GM23338 (cell line): ENCODE measurements at regions not wholly inside any gene's neighbourhood (a gene's known extent, or its start where the extent isn't known, plus 50 kb on each side); places are given as distances from the start of the nearest gene placed in this dataset.

Source experiments
- ATAC-seq: fragments of 200-7000 bp; cut with Tn5 transposase; 3 replicates; pipeline ENCODE4 v1.9.1; 2020
- DNase-seq: peaks from one replicate; pipeline ENCODE4 v3.0.0-alpha.2; 2015; ENCODE audit warnings: low spot score
- H2AFZ ChIP-seq: fragments of 200-600 bp; sonication (generic); 2 replicates; pipeline ENCODE4 v1.8.0; 2016; ENCODE audit warnings: antibody characterized with exemption, mild to moderate bottlenecking, moderate library complexity
- H3F3A ChIP-seq: fragments of 200-600 bp; sonication (generic); replicated peaks from 2 replicates; pipeline ENCODE4 v1.8.0; 2017; ENCODE audit warnings: antibody characterized with exemption, mixed run types, low read depth
- H3K27ac ChIP-seq: fragments of 200-600 bp; sonication (generic); 2 replicates; pipeline ENCODE4 v1.6.1; 2016; ENCODE audit warnings: low read depth
- H3K27me3 ChIP-seq: fragments of 200-600 bp; sonication (generic); 2 replicates; pipeline ENCODE4 v1.8.0; 2016; ENCODE audit warnings: mild to moderate bottlenecking, mixed run types, moderate library complexity; ENCODE audit not compliant: insufficient read depth
- H3K36me3 ChIP-seq: fragments of 200-600 bp; sonication (generic); 2 replicates; pipeline ENCODE4 v1.8.0; 2016; ENCODE audit warnings: mild to moderate bottlenecking; ENCODE audit not compliant: insufficient read depth
- H3K4me1 ChIP-seq: fragments of 200-600 bp; sonication (generic); 2 replicates; pipeline ENCODE4 v1.8.0; 2016; ENCODE audit warnings: mild to moderate bottlenecking, moderate library complexity; ENCODE audit not compliant: insufficient read depth
- H3K4me2 ChIP-seq: fragments of 200-600 bp; sonication (generic); 2 replicates; pipeline ENCODE4 v1.7.1; 2017; ENCODE audit warnings: mixed run types
- H3K4me3 ChIP-seq: fragments of 200-600 bp; sonication (generic); 2 replicates; pipeline ENCODE4 v1.6.1; 2016; ENCODE audit warnings: mixed run types
- H3K79me2 ChIP-seq: fragments of 200-600 bp; sonication (generic); replicated peaks from 2 replicates; pipeline ENCODE4 v1.8.0; 2017; ENCODE audit warnings: mild to moderate bottlenecking; ENCODE audit not compliant: insufficient read depth
- H3K9me2 ChIP-seq: fragments of 200-600 bp; sonication (generic); 2 replicates; pipeline ENCODE4 v1.8.0; 2017; ENCODE audit not compliant: insufficient read depth
- H4K20me1 ChIP-seq: fragments of 200-600 bp; sonication (generic); replicated peaks from 2 replicates; pipeline ENCODE4 v1.8.0; 2017; ENCODE audit warnings: mild to moderate bottlenecking; ENCODE audit not compliant: insufficient read depth
- H3K27ac Mint-ChIP-seq: 2 replicates; pipeline ENCODE4 v1.8.0; 2020; ENCODE audit warnings: inconsistent platforms, mild to moderate bottlenecking, moderate library complexity, mixed read lengths
- H3K27me3 Mint-ChIP-seq: 3 replicates; pipeline ENCODE4 v1.8.0; 2022; ENCODE audit warnings: low read depth, mild to moderate bottlenecking, moderate library complexity, mixed read lengths, inconsistent platforms; ENCODE audit not compliant: insufficient read depth, poor library complexity
- H3K36me3 Mint-ChIP-seq: 3 replicates; pipeline ENCODE4 v1.8.0; 2021; ENCODE audit warnings: low read depth, mild to moderate bottlenecking, inconsistent platforms, moderate library complexity, mixed read lengths
- H3K4me1 Mint-ChIP-seq: 3 replicates; pipeline ENCODE4 v1.8.0; 2020; ENCODE audit warnings: mild to moderate bottlenecking, inconsistent platforms, mixed read lengths
- H3K4me3 Mint-ChIP-seq: 3 replicates; pipeline ENCODE4 v1.8.0; 2021; ENCODE audit warnings: moderate library complexity, mild to moderate bottlenecking, inconsistent platforms, mixed read lengths
- H3K9me3 Mint-ChIP-seq: 3 replicates; pipeline ENCODE4 v1.8.0; 2020; ENCODE audit warnings: moderate library complexity, mild to moderate bottlenecking, inconsistent platforms, mixed read lengths
- CREB1 ChIP-seq: fragments of 250-450 bp; sonication (Bioruptor Pico); IDR thresholded peaks from 2 replicates; pipeline ENCODE4 v1.5.0; 2020; ENCODE audit warnings: low read depth, mild to moderate bottlenecking, moderate library complexity
- ETS1 ChIP-seq: IDR thresholded peaks from 2 replicates; pipeline ENCODE4 v1.6.1; 2016; ENCODE audit warnings: antibody characterized with exemption
- EZH2 ChIP-seq: fragments of 200-600 bp; sonication (generic); IDR thresholded peaks from one replicate; pipeline ENCODE4 v1.8.0; 2017; ENCODE audit warnings: antibody characterized with exemption, mild to moderate bottlenecking, low read depth; ENCODE audit not compliant: unreplicated experiment
- JUNB ChIP-seq: IDR thresholded peaks from one replicate; pipeline ENCODE4 v1.6.1; 2016; ENCODE audit warnings: antibody characterized with exemption; ENCODE audit not compliant: unreplicated experiment
- NANOG ChIP-seq: IDR thresholded peaks from 2 replicates; pipeline ENCODE4 v1.6.1; 2016; ENCODE audit warnings: antibody characterized with exemption, borderline replicate concordance
- POLR2AphosphoS5 ChIP-seq: IDR thresholded peaks from 2 replicates; pipeline ENCODE4 v1.6.1; 2016; ENCODE audit warnings: antibody characterized with exemption, low read depth
- ZNF114 ChIP-seq: fragments of 250-450 bp; sonication (Bioruptor Pico); IDR thresholded peaks from 2 replicates; pipeline ENCODE4 v1.5.0; 2020; ENCODE audit warnings: mild to moderate bottlenecking, moderate library complexity
- ZNF331 ChIP-seq: fragments of 250-450 bp; sonication (Bioruptor Pico); IDR thresholded peaks from 2 replicates; pipeline ENCODE4 v1.5.0; 2020; ENCODE audit warnings: low read depth, mild to moderate bottlenecking, moderate library complexity
- TF ChIP-seq, protein P1 (sequence below), 2 experiments: fragments of 200-600 bp in 1 of 2; sonication (generic) in 1 of 2; conservative IDR thresholded peaks; 2 replicates each; pipeline versions ENCODE4 v1.5.1 to v1.6.1; 2016 to 2017; ENCODE audit warnings: antibody characterized with exemption in 2 of 2, low read depth in 2 of 2, mild to moderate bottlenecking in 2 of 2, moderate library complexity in 1 of 2
- TF ChIP-seq, protein P2 (sequence below): fragments of 250-450 bp; sonication (Bioruptor Pico); IDR thresholded peaks from 2 replicates; pipeline ENCODE4 v1.5.0; 2020; ENCODE audit warnings: mild to moderate bottlenecking, moderate library complexity

- DNase-seq = no peak
- no peaks in the 10 kb centered on the region for H3K4me1 ChIP-seq
- H2AFZ ChIP-seq = no peak overlapping the region
- no peak for ATAC-seq
- H3K36me3 ChIP-seq = no peaks in the 10 kb centered on the region
- H3K9me2 ChIP-seq = no peaks in the 10 kb centered on the region
- H3K27me3 ChIP-seq = no peaks in the 10 kb centered on the region
- H3K9me3 Mint-ChIP-seq = peaks cover 3% of the 10 kb centered on the region; the same call in 2 of the 3 replicates
- no peak overlapping the region for H3K4me3 Mint-ChIP-seq
- no peaks in the 10 kb centered on the region for H3F3A ChIP-seq
- no peaks in the 10 kb centered on the region for H3K79me2 ChIP-seq
- no peaks in the 10 kb centered on the region; the same call in 2 of the 3 replicates for H3K36me3 Mint-ChIP-seq
- no peaks in the 10 kb centered on the region for H3K4me1 Mint-ChIP-seq
- TF ChIP-seq ETS1 (no peak), ZNF331 (CRISPR knock-in tag) (no peak), JUNB (no peak), NANOG (no peak), EZH2 (no peak)
- no peak overlapping the region for H3K4me2 ChIP-seq
- H3K4me3 ChIP-seq = no peak overlapping the region
- H3K27ac Mint-ChIP-seq = no peak overlapping the region
- no peaks in the 10 kb centered on the region for H3K27me3 Mint-ChIP-seq
- H4K20me1 ChIP-seq = no peaks in the 10 kb centered on the region
- no peak overlapping the region for H3K27ac ChIP-seq
These were observed 781.7 kb upstream of the CITED2 start for GRCh38 chr6:140156131-140156530.

DNA sequence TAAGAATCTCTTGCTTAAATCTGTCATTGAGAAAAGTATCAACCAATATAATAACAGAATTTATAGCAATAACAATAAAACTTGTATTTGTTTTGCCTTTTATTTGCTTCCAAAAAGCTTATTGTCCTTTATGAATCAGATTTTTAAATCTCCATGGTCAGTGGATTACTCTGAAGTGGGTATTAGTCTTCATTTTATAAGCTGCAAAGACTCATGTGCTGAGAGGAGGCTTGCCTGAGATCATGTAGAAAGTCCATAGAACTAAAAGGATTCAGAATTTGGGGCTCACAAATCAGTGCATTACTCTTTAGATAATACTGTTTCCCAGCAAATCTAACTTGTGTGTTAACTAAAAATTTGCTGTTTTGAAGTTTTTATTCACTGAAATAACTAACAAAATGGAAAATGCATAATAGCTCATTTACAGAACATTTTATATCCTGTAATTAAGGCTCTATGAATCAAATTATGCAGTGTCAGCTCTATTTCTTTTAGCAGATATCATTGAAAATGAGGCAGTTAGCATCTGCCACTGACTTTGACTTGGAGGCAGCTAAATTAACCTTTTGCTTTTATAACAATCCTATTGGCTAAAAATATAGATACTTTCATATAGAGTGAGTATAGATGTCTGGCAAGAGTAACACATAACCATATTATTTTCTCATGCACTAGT, 781.1 kb upstream of the CITED2 start:
- Histone ChIP-seq H3K27me3 (no peaks in the 10 kb centered on the region), H3K27ac (no peak overlapping the region), H3K79me2 (no peaks in the 10 kb centered on the region), H3K4me1 (no peaks in the 10 kb centered on the region), H3F3A (no peaks in the 10 kb centered on the region), H2AFZ (no peak overlapping the region), H4K20me1 (no peaks in the 10 kb centered on the region), H3K4me3 (no peak overlapping the region), H3K36me3 (no peaks in the 10 kb centered on the region), H3K9me2 (no peaks in the 10 kb centered on the region), H3K4me2 (no peak overlapping the region)
- Mint-ChIP-seq H3K36me3 (no peaks in the 10 kb centered on the region; the same call in 1 of the 3 replicates), H3K4me1 (no peaks in the 10 kb centered on the region), H3K27me3 (no peaks in the 10 kb centered on the region), H3K9me3 (peaks cover 3% of the 10 kb centered on the region; the same call in 2 of the 3 replicates), H3K27ac (no peak overlapping the region), H3K4me3 (no peak overlapping the region)
- DNase-seq (no peak), ATAC-seq (no peak)
- TF ChIP-seq EZH2 = no peak
- no peak for TF ChIP-seq ZNF331 (CRISPR knock-in tag)
- TF ChIP-seq JUNB = no peak
- TF ChIP-seq, protein P1, sequence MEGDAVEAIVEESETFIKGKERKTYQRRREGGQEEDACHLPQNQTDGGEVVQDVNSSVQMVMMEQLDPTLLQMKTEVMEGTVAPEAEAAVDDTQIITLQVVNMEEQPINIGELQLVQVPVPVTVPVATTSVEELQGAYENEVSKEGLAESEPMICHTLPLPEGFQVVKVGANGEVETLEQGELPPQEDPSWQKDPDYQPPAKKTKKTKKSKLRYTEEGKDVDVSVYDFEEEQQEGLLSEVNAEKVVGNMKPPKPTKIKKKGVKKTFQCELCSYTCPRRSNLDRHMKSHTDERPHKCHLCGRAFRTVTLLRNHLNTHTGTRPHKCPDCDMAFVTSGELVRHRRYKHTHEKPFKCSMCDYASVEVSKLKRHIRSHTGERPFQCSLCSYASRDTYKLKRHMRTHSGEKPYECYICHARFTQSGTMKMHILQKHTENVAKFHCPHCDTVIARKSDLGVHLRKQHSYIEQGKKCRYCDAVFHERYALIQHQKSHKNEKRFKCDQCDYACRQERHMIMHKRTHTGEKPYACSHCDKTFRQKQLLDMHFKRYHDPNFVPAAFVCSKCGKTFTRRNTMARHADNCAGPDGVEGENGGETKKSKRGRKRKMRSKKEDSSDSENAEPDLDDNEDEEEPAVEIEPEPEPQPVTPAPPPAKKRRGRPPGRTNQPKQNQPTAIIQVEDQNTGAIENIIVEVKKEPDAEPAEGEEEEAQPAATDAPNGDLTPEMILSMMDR (conservative IDR thresholded peaks at IDR 0.05; ENCODE audit: low read depth in 2 of 2) = no peak
- no peak for TF ChIP-seq POLR2AphosphoS5
- no peak for TF ChIP-seq NANOG
- TF ChIP-seq ZNF114 = no peak
- TF ChIP-seq, protein P2, sequence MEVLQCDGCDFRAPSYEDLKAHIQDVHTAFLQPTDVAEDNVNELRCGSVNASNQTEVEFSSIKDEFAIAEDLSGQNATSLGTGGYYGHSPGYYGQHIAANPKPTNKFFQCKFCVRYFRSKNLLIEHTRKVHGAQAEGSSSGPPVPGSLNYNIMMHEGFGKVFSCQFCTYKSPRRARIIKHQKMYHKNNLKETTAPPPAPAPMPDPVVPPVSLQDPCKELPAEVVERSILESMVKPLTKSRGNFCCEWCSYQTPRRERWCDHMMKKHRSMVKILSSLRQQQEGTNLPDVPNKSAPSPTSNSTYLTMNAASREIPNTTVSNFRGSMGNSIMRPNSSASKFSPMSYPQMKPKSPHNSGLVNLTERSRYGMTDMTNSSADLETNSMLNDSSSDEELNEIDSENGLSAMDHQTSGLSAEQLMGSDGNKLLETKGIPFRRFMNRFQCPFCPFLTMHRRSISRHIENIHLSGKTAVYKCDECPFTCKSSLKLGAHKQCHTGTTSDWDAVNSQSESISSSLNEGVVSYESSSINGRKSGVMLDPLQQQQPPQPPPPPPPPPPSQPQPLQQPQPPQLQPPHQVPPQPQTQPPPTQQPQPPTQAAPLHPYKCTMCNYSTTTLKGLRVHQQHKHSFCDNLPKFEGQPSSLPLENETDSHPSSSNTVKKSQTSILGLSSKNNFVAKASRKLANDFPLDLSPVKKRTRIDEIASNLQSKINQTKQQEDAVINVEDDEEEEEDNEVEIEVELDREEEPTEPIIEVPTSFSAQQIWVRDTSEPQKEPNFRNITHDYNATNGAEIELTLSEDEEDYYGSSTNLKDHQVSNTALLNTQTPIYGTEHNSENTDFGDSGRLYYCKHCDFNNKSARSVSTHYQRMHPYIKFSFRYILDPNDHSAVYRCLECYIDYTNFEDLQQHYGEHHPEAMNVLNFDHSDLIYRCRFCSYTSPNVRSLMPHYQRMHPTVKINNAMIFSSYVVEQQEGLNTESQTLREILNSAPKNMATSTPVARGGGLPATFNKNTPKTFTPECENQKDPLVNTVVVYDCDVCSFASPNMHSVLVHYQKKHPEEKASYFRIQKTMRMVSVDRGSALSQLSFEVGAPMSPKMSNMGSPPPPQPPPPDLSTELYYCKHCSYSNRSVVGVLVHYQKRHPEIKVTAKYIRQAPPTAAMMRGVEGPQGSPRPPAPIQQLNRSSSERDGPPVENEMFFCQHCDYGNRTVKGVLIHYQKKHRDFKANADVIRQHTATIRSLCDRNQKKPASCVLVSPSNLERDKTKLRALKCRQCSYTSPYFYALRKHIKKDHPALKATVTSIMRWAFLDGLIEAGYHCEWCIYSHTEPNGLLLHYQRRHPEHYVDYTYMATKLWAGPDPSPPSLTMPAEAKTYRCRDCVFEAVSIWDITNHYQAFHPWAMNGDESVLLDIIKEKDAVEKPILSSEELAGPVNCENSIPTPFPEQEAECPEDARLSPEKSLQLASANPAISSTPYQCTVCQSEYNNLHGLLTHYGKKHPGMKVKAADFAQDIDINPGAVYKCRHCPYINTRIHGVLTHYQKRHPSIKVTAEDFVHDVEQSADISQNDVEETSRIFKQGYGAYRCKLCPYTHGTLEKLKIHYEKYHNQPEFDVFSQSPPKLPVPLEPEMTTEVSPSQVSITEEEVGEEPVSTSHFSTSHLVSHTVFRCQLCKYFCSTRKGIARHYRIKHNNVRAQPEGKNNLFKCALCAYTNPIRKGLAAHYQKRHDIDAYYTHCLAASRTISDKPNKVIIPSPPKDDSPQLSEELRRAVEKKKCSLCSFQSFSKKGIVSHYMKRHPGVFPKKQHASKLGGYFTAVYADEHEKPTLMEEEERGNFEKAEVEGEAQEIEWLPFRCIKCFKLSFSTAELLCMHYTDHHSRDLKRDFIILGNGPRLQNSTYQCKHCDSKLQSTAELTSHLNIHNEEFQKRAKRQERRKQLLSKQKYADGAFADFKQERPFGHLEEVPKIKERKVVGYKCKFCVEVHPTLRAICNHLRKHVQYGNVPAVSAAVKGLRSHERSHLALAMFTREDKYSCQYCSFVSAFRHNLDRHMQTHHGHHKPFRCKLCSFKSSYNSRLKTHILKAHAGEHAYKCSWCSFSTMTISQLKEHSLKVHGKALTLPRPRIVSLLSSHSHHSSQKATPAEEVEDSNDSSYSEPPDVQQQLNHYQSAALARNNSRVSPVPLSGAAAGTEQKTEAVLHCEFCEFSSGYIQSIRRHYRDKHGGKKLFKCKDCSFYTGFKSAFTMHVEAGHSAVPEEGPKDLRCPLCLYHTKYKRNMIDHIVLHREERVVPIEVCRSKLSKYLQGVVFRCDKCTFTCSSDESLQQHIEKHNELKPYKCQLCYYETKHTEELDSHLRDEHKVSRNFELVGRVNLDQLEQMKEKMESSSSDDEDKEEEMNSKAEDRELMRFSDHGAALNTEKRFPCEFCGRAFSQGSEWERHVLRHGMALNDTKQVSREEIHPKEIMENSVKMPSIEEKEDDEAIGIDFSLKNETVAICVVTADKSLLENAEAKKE = no peak
- TF ChIP-seq CREB1 (CRISPR knock-in tag) = no peak
